Erythroblast (primary cell): ENCODE measurements at regions not wholly inside any gene's neighbourhood (a gene's known extent, or its start where the extent isn't known, plus 50 kb on each side); places are given as distances from the start of the nearest gene placed in this dataset.

Source experiments
- GATA1 ChIP-seq: IDR thresholded peaks from 2 replicates; pipeline ENCODE4 v1.6.1; 2011; ENCODE audit warnings: low read depth, mild to moderate bottlenecking, control low read depth, low read length, moderate library complexity
- POLR2A ChIP-seq: IDR thresholded peaks from 2 replicates; pipeline ENCODE4 v1.6.1; 2011; ENCODE audit warnings: mild to moderate bottlenecking, low read length

GRCh38 chr13:105863300-105863920 lies 672.1 kb downstream of the EFNB2 start:
- TF ChIP-seq POLR2A (no peak), GATA1 (no peak)
